ENCODE measurements at regions not wholly inside any gene's neighbourhood (a gene's known extent, or its start where the extent isn't known, plus 50 kb on each side); places are given as distances from the start of the nearest gene placed in this dataset.
"Not testable (repeated sequence)": the region's sequence is repeated elsewhere in the genome, so short reads cannot be mapped to it uniquely, and the experiment has no call there.

- Histone ChIP-seq H3K27me3 (ENCODE audit: control insufficient read depth, insufficient read depth, low read length) (no peaks in the 10 kb centered on the region), H3K4me1 (ENCODE audit: control insufficient read depth, insufficient read depth, low read length) (no peaks in the 10 kb centered on the region), H3K27ac (ENCODE audit: low read length) (no peak overlapping the region), H3K36me3 (ENCODE audit: control insufficient read depth, insufficient read depth, low read length) (no peaks in the 10 kb centered on the region), H3K9me3 (ENCODE audit: control insufficient read depth, insufficient read depth, low read depth, low read length) (no peaks in the 10 kb centered on the region), H3K4me3 (ENCODE audit: low read depth in 2 of 2, low read length in 2 of 2) (no peak overlapping the region)
- POLR2A ChIA-PET = no interaction called here
- ATAC-seq (no peak), DNase-seq (ENCODE audit: low read depth, low spot score) (no peak)
- CTCF ChIA-PET = no interaction called here
- no TSS peak for BruUV-seq (replicated peaks)
- TF ChIP-seq REST (IDR thresholded peaks at IDR 0.05; ENCODE audit: insufficient read depth in 1 of 2, low read depth in 2 of 2, low read length in 1 of 2) (no peak), CTCF (IDR thresholded peaks at IDR 0.05) (no peak), POLR2AphosphoS5 (IDR thresholded peaks at IDR 0.05; ENCODE audit: low read depth, low read length) (no peak), SIN3A (IDR thresholded peaks at IDR 0.05; ENCODE audit: borderline replicate concordance, insufficient read depth, low read depth, low read length) (no peak), TCF7L2 (IDR thresholded peaks at IDR 0.05; ENCODE audit: low read depth, low read length) (no peak)
- intact Hi-C loops (cut with micrococcal nuclease; ENCODE audit: unreplicated experiment) (no loop called here), in situ Hi-C loops (cut with HindIII; ENCODE audit: low pct_unique_long_range_greater_than_20kb, low sequenced_read_pairs) (no loop called here)
Measured at GRCh38 chr6:14550410-14550809, 432.8 kb downstream of the CD83 start.

GRCh38 chr6:14550822-14551221 is 433.2 kb downstream of the CD83 start:
- in situ Hi-C loops (cut with HindIII; ENCODE audit: low pct_unique_long_range_greater_than_20kb, low sequenced_read_pairs) = no loop called here
- CTCF ChIA-PET = no interaction called here
- no peaks in the 10 kb centered on the region for H3K4me1 ChIP-seq (ENCODE audit: control insufficient read depth, insufficient read depth, low read length)
- no peak overlapping the region for H3K4me3 ChIP-seq (ENCODE audit: low read depth in 2 of 2, low read length in 2 of 2)
- intact Hi-C loops (cut with micrococcal nuclease; ENCODE audit: unreplicated experiment) = no loop called here
- H3K36me3 ChIP-seq (ENCODE audit: control insufficient read depth, insufficient read depth, low read length) = no peaks in the 10 kb centered on the region
- ATAC-seq (no peak), DNase-seq (ENCODE audit: low read depth, low spot score) (no peak)
- no peaks in the 10 kb centered on the region for H3K9me3 ChIP-seq (ENCODE audit: control insufficient read depth, insufficient read depth, low read depth, low read length)
- TF ChIP-seq POLR2AphosphoS5 (IDR thresholded peaks at IDR 0.05; ENCODE audit: low read depth, low read length) = no peak
- POLR2A ChIA-PET = no interaction called here
- H3K27me3 ChIP-seq (ENCODE audit: control insufficient read depth, insufficient read depth, low read length) = no peaks in the 10 kb centered on the region
- no peak overlapping the region for H3K27ac ChIP-seq (ENCODE audit: low read length)
- no TSS peak for BruUV-seq (replicated peaks)

- H3K36me3 ChIP-seq (ENCODE audit: control insufficient read depth, insufficient read depth, low read length); H3K27ac ChIP-seq (ENCODE audit: low read length); BruUV-seq (replicated peaks); in situ Hi-C loops (cut with HindIII; ENCODE audit: low pct_unique_long_range_greater_than_20kb, low sequenced_read_pairs); H3K27me3 ChIP-seq (ENCODE audit: control insufficient read depth, insufficient read depth, low read length); H3K4me3 ChIP-seq (ENCODE audit: low read depth in 2 of 2, low read length in 2 of 2); ATAC-seq; CTCF ChIA-PET; H3K4me1 ChIP-seq (ENCODE audit: control insufficient read depth, insufficient read depth, low read length); POLR2A ChIA-PET; intact Hi-C loops (cut with micrococcal nuclease; ENCODE audit: unreplicated experiment); H3K9me3 ChIP-seq (ENCODE audit: control insufficient read depth, insufficient read depth, low read depth, low read length); DNase-seq (ENCODE audit: low read depth, low spot score): not testable (repeated sequence)
Measured at GRCh38 chr6:14551601-14552000, 434.0 kb downstream of the CD83 start.
